Naive thymus-derived CD8-positive, alpha-beta T cell (primary cell): ENCODE measurements at regions not wholly inside any gene's neighbourhood (a gene's known extent, or its start where the extent isn't known, plus 50 kb on each side); places are given as distances from the start of the nearest gene placed in this dataset.

ENCODE experiments used
- ATAC-seq, 2 donors: fragments of 150-1000 bp; cut with Tn5 transposase in 1 of 2; sonication (Bioruptor Pico), chemical (Tn5 transposase) in 1 of 2; 1 replicate in 1 of 2; 2 replicates in 1 of 2; pipeline ENCODE4 v1.10.0; 2021; ENCODE audit warnings: mild to moderate bottlenecking in 2 of 2, moderate library complexity in 2 of 2
- POLR2A ChIA-PET: fragments of 350-600 bp; sonication (Branson Sonifier 250); formaldehyde crosslinking; loops from one replicate; lab custom pipeline; 2021; ENCODE audit warnings: antibody characterized with exemption; lab: Charles Lee
- DNase-seq, 10 donors: peaks; one replicate each; pipeline versions ENCODE4 v3.0.0 to v3.0.0-alpha.2; 2020 to 2022
- H3K27ac Mint-ChIP-seq, 10 donors: one replicate each; pipeline ENCODE4 v1.8.0; 2020 to 2022; ENCODE audit warnings: mild to moderate bottlenecking in 10 of 10, mixed read lengths in 10 of 10, moderate library complexity in 4 of 10, inconsistent platforms in 1 of 10
- H3K27me3 Mint-ChIP-seq, 5 donors: one replicate each; pipeline ENCODE4 v1.8.0; 2021 to 2022; ENCODE audit warnings: mixed read lengths in 5 of 5
- H3K36me3 Mint-ChIP-seq, 3 donors: one replicate each; pipeline ENCODE4 v1.8.0; 2020 to 2022; ENCODE audit warnings: mixed read lengths in 3 of 3, mild to moderate bottlenecking in 2 of 3, inconsistent platforms in 1 of 3
- H3K4me1 Mint-ChIP-seq, 4 donors: one replicate each; pipeline ENCODE4 v1.8.0; 2021 to 2022; ENCODE audit warnings: mixed read lengths in 4 of 4
- H3K4me3 Mint-ChIP-seq, 10 donors: one replicate each; pipeline ENCODE4 v1.8.0; 2020 to 2022; ENCODE audit warnings: mild to moderate bottlenecking in 10 of 10, mixed read lengths in 10 of 10, moderate library complexity in 6 of 10, inconsistent platforms in 1 of 10
- H3K9me3 Mint-ChIP-seq, 9 donors: one replicate each; pipeline ENCODE4 v1.8.0; 2020 to 2022; ENCODE audit warnings: mixed read lengths in 9 of 9, mild to moderate bottlenecking in 3 of 9, inconsistent platforms in 1 of 9, moderate library complexity in 1 of 9

DNA sequence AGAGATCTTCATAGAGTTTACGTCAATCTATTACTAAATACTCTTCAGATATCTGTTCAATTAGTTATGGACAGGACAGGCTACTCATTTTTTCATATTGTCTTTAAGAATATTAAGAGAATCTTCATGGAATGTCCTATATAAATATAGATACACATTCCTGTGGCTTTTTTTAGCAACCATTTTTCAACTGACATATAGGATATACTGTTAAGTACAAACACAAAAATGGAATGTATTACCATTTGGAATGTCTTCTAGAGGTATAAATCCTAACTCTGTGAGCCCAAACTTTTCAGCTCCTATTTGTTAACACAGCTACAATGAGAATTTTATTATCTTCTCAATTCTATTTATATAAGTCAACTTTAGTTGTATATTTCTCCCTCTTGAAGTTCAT, 239.6 kb upstream of the DEFB112 start:
- H3K27me3 Mint-ChIP-seq: no peaks in the 10 kb centered on the region
- POLR2A ChIA-PET: no interaction called here
- H3K36me3 Mint-ChIP-seq: no peaks in the 10 kb centered on the region
- DNase-seq (no peak), ATAC-seq (no peak)
- H3K27ac Mint-ChIP-seq: no peak overlapping the region
- H3K4me3 Mint-ChIP-seq: no peak overlapping the region
- H3K9me3 Mint-ChIP-seq: peaks cover 0 to 8% (median 2%) of the 10 kb centered on the region in 9 donors
- H3K4me1 Mint-ChIP-seq: no peaks in the 10 kb centered on the region

DNA sequence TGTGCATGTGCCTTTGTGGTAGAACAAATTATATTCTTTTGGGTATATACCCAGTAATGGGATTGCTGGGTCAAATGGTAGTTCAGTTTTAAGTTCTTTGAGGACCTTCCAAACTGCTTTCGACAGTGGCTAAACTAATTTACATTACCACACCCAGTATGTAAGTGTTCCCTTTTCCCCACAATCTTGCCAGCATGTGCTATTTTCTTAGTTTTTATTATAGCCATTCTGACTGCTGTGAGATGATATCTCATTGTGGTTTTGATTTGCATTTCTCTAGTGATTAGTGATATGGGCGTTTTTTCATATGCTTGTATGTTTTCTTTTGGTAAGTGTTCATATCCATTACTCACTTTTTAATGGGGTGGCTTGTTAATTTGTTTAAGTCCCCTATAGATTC, 251.6 kb upstream of the DEFB112 start:
- ATAC-seq: no peak
- POLR2A ChIA-PET: no interaction called here
- no peak overlapping the region for H3K27ac Mint-ChIP-seq
- H3K27me3 Mint-ChIP-seq: no peaks in the 10 kb centered on the region
- DNase-seq: no peak
- no peak overlapping the region for H3K4me3 Mint-ChIP-seq
- no peaks in the 10 kb centered on the region for H3K36me3 Mint-ChIP-seq
- no peaks in the 10 kb centered on the region for H3K4me1 Mint-ChIP-seq
- peaks cover 0 to 21% (median 5%) of the 10 kb centered on the region in 9 donors for H3K9me3 Mint-ChIP-seq

DNA sequence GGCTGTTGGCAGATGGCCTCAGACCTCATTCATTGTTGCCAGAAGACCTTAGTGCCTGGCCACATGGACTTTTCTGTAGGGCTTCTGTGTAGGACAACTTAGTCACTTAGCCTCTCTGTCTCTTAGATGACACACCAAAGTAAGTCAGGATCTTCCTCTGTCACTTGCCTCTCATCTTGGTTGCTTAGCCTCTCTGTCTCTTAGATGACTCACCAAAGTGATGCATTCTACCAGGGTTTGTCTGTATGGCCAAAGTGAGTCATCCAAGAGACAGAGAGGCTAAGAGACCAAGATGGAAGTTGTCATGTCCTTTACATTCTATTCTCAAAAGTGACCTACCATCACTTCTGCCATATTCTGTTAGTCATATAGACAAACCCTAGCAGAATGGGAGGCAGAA, 255.9 kb upstream of the DEFB112 start:
- POLR2A ChIA-PET: no interaction called here
- Mint-ChIP-seq H3K27ac (no peak overlapping the region), H3K4me3 (no peak overlapping the region), H3K27me3 (no peaks in the 10 kb centered on the region), H3K36me3 (no peaks in the 10 kb centered on the region), H3K9me3 (peaks cover 0 to 20% (median 10%) of the 10 kb centered on the region in 9 donors), H3K4me1 (no peaks in the 10 kb centered on the region)
- DNase-seq (no peak), ATAC-seq (no peak)

DNA sequence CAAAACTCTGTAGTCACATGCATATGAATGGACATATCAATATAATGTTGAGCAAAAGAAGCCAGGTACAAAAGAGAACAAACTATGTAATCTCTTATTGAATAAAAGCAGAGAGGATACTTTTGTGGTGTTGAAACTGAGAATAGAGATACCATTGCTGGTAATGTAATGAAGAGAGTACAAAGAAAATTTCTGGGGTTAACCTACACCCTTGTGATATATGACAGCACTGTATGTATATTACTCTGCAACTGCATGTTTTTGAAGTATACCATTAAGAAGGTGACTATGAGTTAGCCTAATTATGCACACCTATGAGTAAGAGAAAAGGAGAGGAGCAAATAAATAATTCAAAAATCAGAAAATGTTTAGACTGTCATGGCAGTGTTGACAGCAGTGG, 268.8 kb upstream of the DEFB112 start:
- POLR2A ChIA-PET: no interaction called here
- ATAC-seq: no peak

GRCh38 chr6:50330347-50330746, 280.6 kb upstream of the DEFB112 start:
- Mint-ChIP-seq H3K9me3 (peaks cover 0 to 27% (median 8%) of the 10 kb centered on the region in 9 donors), H3K36me3 (peaks cover 0 to 8% (median 0%) of the 10 kb centered on the region in 3 donors), H3K27ac (no peak overlapping the region), H3K4me1 (no peaks in the 10 kb centered on the region), H3K27me3 (no peaks in the 10 kb centered on the region), H3K4me3 (no peak overlapping the region)
- no peak for DNase-seq
- POLR2A ChIA-PET: no interaction called here
- no peak for ATAC-seq

More for the DNA sequence above, 268.8 kb upstream of the DEFB112 start:
- peaks cover 0 to 12% (median 4%) of the 10 kb centered on the region in 9 donors for H3K9me3 Mint-ChIP-seq
- no peaks in the 10 kb centered on the region for H3K36me3 Mint-ChIP-seq
- no peak for DNase-seq
- no peaks in the 10 kb centered on the region for H3K4me1 Mint-ChIP-seq
- no peak overlapping the region for H3K4me3 Mint-ChIP-seq
- H3K27ac Mint-ChIP-seq: no peak overlapping the region
- H3K27me3 Mint-ChIP-seq: no peaks in the 10 kb centered on the region

DNA sequence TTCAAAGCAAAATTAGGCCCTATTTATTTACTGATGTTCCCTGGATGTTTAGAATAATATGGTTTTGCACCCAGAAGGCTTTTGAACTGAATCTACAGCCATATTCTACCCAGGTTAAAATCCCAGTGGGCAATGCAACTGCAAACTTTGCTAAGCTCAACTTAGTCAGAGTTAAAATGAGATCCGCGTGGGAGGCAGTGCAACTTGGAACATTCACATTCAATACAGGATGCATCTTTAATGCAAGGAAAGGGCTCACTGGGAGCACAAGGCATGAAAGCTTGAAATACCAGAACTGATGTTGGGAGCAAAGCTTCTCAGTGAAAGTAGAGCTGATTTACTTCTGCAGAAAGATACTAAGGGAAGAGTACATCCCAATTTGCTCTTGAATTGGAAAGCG, 281.2 kb upstream of the DEFB112 start:
- Mint-ChIP-seq H3K36me3 (peaks cover 0 to 3% (median 0%) of the 10 kb centered on the region in 3 donors), H3K27ac (no peak overlapping the region), H3K9me3 (peaks cover 0 to 21% (median 8%) of the 10 kb centered on the region in 9 donors), H3K27me3 (no peaks in the 10 kb centered on the region), H3K4me1 (no peaks in the 10 kb centered on the region), H3K4me3 (no peak overlapping the region)
- DNase-seq: no peak
- ATAC-seq: no peak
- POLR2A ChIA-PET: no interaction called here

DNA sequence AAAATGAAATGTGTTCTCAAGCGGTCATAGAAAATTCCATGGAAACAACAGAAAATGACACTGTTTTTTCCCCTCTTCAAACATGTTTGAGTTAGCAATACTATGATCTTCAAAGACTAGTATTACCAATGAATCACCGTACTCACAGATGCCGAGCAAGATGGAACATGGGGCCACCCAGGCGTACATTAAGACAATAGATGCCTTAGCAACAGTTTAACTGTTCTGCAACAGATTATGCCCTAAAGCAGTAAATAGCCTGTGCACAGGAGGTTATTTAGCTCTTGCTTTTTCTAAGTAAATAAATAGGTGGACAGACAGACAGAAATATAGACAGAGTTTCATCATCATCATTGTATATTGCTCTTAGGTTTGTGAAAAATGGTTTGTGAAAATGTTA, 284.0 kb upstream of the DEFB112 start:
- no peak for DNase-seq
- Mint-ChIP-seq H3K9me3 (peaks cover 0 to 10% (median 0%) of the 10 kb centered on the region in 9 donors), H3K4me3 (no peak overlapping the region), H3K27me3 (no peaks in the 10 kb centered on the region), H3K4me1 (no peaks in the 10 kb centered on the region), H3K36me3 (no peaks in the 10 kb centered on the region), H3K27ac (no peak overlapping the region)
- ATAC-seq: no peak
- POLR2A ChIA-PET: no interaction called here

GRCh38 chr6:50337532-50338122, 287.9 kb upstream of the DEFB112 start:
- Mint-ChIP-seq H3K4me3 (no peak overlapping the region), H3K27ac (no peak overlapping the region), H3K27me3 (no peaks in the 10 kb centered on the region), H3K36me3 (no peaks in the 10 kb centered on the region), H3K9me3 (peaks cover 0 to 9% (median 1%) of the 10 kb centered on the region in 9 donors), H3K4me1 (no peaks in the 10 kb centered on the region)
- POLR2A ChIA-PET: no interaction called here
- ATAC-seq (no peak), DNase-seq (no peak)

DNA sequence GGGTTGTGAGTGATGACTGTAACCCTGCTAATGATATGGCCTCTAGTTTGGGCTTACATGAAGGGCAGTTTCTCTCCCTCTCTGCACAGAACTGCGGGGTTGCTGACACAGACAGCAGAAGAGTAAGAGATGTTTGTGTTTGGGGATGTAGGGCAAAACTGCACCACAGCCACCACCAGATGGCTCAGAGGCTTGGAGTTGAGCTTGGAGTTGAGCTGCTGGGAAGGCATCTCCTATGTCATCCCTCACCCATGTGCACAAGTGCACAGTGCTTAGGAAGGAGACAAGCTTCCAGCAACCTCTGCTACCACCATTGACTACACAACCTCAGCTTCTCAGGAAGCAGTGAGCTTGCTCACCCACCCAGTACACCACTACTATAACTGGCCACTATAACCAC, 303.9 kb upstream of the DEFB112 start:
- Mint-ChIP-seq H3K9me3 (peaks cover 0 to 48% (median 15%) of the 10 kb centered on the region in 9 donors), H3K4me1 (no peaks in the 10 kb centered on the region), H3K27ac (no peak overlapping the region), H3K4me3 (no peak overlapping the region), H3K27me3 (no peaks in the 10 kb centered on the region), H3K36me3 (no peaks in the 10 kb centered on the region)
- ATAC-seq: no peak
- POLR2A ChIA-PET: no interaction called here
- DNase-seq: no peak

DNA sequence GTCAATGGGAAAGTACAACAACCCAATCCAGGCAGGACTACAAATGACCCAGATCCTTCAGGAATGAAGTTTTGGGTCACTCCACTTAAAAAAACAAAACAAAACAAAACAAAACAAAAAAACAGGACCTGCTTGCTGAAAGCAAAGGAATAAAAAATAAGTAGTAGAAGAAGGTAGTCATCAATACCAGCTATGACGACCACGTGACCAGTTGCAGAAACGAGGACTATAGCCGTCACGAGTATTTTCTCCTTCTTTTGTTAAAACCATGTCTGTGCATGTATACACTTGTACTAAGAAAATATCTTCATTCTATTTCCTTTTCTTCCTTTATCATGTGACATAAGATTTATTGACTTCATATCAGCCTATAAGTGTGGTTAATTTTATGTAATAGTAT, 308.4 kb upstream of the DEFB112 start:
- ATAC-seq (no peak), DNase-seq (no peak)
- no peak overlapping the region for H3K27ac Mint-ChIP-seq
- no peaks in the 10 kb centered on the region for H3K27me3 Mint-ChIP-seq
- no peaks in the 10 kb centered on the region for H3K36me3 Mint-ChIP-seq
- POLR2A ChIA-PET: no interaction called here
- H3K9me3 Mint-ChIP-seq: peaks cover 0 to 45% (median 14%) of the 10 kb centered on the region in 9 donors
- no peak overlapping the region for H3K4me3 Mint-ChIP-seq
- H3K4me1 Mint-ChIP-seq: no peaks in the 10 kb centered on the region

DNA sequence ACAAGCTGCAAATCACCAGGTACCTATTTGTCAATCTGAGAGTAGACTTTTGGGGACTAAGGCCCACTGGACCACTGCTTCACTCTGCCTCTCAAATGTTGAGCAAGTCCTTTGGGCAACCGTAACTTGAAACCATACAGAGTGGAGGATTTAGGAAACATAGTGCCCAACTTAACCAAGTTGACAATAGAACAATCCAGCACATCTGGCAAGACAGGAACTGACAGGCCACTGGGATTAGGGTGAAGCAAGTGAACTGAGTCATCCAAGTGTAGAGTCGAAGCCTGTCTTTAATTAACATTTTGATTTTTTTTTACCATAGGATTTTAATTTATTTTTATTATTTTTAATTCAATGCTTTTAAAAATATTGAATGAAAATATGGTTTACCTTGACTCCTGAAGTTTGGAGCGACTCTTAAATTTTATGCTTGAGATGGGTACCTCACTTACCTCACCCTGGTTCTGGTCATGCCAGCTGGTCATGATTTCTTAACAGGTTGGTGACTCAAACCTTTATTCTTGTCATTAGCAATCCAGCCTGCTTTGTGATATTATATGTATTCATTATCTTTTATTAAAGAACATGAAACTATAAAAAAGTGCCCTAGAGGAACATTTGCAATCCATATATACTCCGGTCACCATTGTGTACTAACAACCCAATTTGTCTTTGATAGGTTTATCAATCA, 312.1 kb upstream of the DEFB112 start:
- H3K27me3 Mint-ChIP-seq: no peaks in the 10 kb centered on the region
- peaks cover 0 to 23% (median 6%) of the 10 kb centered on the region in 9 donors for H3K9me3 Mint-ChIP-seq
- no peak overlapping the region for H3K27ac Mint-ChIP-seq
- no peaks in the 10 kb centered on the region for H3K4me1 Mint-ChIP-seq
- no peak for ATAC-seq
- H3K36me3 Mint-ChIP-seq: no peaks in the 10 kb centered on the region
- POLR2A ChIA-PET: no interaction called here
- DNase-seq: no peak
- H3K4me3 Mint-ChIP-seq: no peak overlapping the region

DNA sequence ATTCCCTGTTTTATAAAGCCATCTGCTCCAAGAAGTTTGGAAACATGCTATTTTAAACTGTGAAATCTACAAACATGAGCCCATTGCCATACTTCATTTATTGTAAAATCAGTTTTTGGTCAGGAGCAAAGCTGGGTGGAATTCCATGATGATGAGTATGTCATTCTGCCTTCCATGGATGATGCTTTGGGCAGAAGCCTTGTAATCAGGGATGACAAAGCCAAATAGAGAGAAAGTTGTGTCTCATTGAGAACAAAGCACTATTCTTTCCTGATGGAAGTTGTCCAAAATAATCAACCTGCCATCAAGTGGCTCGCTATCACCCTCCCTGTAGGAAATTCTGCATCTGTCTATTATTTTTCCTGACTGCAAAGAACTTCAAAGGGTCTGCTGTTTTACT, 313.0 kb upstream of the DEFB112 start:
- no peaks in the 10 kb centered on the region for H3K4me1 Mint-ChIP-seq
- POLR2A ChIA-PET: no interaction called here
- H3K4me3 Mint-ChIP-seq: no peak overlapping the region
- H3K9me3 Mint-ChIP-seq: peaks cover 0 to 17% (median 6%) of the 10 kb centered on the region in 9 donors
- H3K36me3 Mint-ChIP-seq: no peaks in the 10 kb centered on the region
- no peak for DNase-seq
- ATAC-seq: no peak
- no peak overlapping the region for H3K27ac Mint-ChIP-seq
- no peaks in the 10 kb centered on the region for H3K27me3 Mint-ChIP-seq

DNA sequence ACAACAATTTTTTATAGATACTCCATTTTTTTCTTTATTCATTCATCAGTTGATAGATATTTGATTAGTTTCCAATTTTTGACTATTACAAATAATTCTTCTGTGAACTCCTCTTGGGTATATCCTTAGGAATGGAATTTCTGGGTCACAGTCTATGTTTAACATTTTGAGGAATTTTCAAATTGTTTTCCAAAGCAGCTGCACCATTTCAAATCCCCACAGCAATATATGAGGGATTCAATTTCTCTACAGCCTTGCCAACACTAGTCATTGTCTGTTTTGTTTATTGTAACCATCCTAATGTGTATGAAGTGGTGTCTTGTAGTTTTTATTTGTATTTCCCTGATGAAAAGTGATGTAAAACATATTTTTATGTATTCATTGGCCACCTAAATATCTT, 320.3 kb upstream of the DEFB112 start:
- H3K27ac Mint-ChIP-seq: no peak overlapping the region
- DNase-seq (no peak), ATAC-seq (no peak)
- H3K4me3 Mint-ChIP-seq: no peak overlapping the region
- H3K27me3 Mint-ChIP-seq: no peaks in the 10 kb centered on the region
- H3K36me3 Mint-ChIP-seq: no peaks in the 10 kb centered on the region
- POLR2A ChIA-PET: no interaction called here
- no peaks in the 10 kb centered on the region for H3K4me1 Mint-ChIP-seq
- H3K9me3 Mint-ChIP-seq: peaks cover 0 to 33% (median 6%) of the 10 kb centered on the region in 9 donors
